ENCODE measurements at regions not wholly inside any gene's neighbourhood (a gene's known extent, or its start where the extent isn't known, plus 50 kb on each side); places are given as distances from the start of the nearest gene placed in this dataset.

DNA sequence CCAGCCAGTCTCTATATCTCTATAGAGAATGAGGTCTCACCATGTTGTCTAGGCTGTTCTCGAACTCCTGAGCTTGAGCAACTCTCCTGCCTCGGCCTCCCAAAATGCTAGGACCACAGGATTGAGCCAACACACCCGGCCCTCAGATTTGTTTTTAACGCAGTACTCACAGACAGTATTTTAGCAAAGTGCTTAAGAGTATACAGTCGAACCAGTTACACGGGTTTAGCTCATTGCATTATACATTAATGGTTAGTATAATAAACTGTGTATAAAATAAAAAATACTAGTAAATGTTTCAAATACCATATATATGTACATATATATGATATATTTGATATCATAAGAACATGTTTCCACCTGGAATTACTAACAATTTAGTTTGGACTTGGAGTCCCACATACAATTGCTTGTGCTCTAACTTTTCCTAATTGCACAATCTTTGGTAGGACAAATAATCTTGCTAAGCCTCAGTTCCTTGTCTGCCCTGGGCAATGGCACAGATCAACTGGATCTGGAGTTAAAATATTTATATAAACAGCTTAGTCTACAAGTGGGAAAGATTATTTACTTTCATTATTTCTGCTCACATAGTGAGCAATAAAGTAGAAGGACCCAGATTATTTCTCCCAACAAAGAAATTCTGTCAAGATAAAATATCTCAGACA lies 508.9 kb upstream of the LRATD1 start:
- POLR2A ChIA-PET: no interaction called here
- no peak overlapping the region for H2AFZ ChIP-seq (ENCODE audit: low read depth, low read length)
- no peaks in the 10 kb centered on the region for H3K4me1 ChIP-seq (replicated peaks in 1 of 2; ENCODE audit: control insufficient read depth in 2 of 2, insufficient read depth in 2 of 2, low read length in 2 of 2)
- no peaks in the 10 kb centered on the region for H3K9me1 ChIP-seq (ENCODE audit: control insufficient read depth, insufficient read depth, low read length)
- H3K4me2 ChIP-seq (ENCODE audit: insufficient read depth, low read length): no peak overlapping the region
- CTCF ChIA-PET (ENCODE audit: low intra/inter-chr PET ratio): no interaction called here
- intact Hi-C loops (cut with micrococcal nuclease) (no loop called here), in situ Hi-C loops (cut with MboI) (no loop called here)
- H3K36me3 ChIP-seq (ENCODE audit: control insufficient read depth, insufficient read depth, low read length): no peaks in the 10 kb centered on the region
- no peak for DNase-seq (ENCODE audit: extremely low read depth in 1 of 4, low spot score in 3 of 4)
- ATAC-seq: no peak
- TF ChIP-seq CBFA2T3 (IDR thresholded peaks at IDR 0.05) (no peak), NELFE (IDR thresholded peaks at IDR 0.05; ENCODE audit: insufficient read depth, insufficient read length) (no peak), ETV5 (CRISPR knock-in tag; IDR thresholded peaks at IDR 0.05; ENCODE audit: low read depth) (no peak), GABPA (tag; conservative IDR thresholded peaks at IDR 0.05; ENCODE audit: low read depth) (no peak), BCOR (IDR thresholded peaks at IDR 0.05) (no peak)
- TF ChIP-seq, protein P1, sequence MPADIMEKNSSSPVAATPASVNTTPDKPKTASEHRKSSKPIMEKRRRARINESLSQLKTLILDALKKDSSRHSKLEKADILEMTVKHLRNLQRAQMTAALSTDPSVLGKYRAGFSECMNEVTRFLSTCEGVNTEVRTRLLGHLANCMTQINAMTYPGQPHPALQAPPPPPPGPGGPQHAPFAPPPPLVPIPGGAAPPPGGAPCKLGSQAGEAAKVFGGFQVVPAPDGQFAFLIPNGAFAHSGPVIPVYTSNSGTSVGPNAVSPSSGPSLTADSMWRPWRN (IDR thresholded peaks at IDR 0.05; ENCODE audit: low read depth): no peak
- H3K27me3 ChIP-seq (ENCODE audit: control insufficient read depth in 2 of 2, insufficient read depth in 2 of 2, low read length in 2 of 2): no peaks in the 10 kb centered on the region
- no peaks in the 10 kb centered on the region for H3K9me3 ChIP-seq (replicated peaks; ENCODE audit: control insufficient read depth, insufficient read depth, low read depth, low read length)
- no peak overlapping the region for H3K9ac ChIP-seq (ENCODE audit: insufficient read depth in 1 of 2, low read depth in 2 of 2, low read length in 2 of 2)
- WGBS (ENCODE audit: insufficient coverage, low coverage, missing lambda C conversion rate): 0% methylated on average over 6 of the region's 6 CpGs
- H3K27ac ChIP-seq (ENCODE audit: extremely low read depth, low read depth, low read length): no peak overlapping the region
- FAIRE-seq: no peak
- H4K20me1 ChIP-seq (replicated peaks; ENCODE audit: control insufficient read depth, insufficient read depth, low read length): no peaks in the 10 kb centered on the region
- no TSS peak for BruUV-seq (replicated peaks)
- H3K4me3 ChIP-seq: no peak overlapping the region
- no peaks in the 10 kb centered on the region for H3K79me2 ChIP-seq (ENCODE audit: control insufficient read depth, insufficient read depth, low read length)
